22Rv1 (cell line): ENCODE measurements at regions not wholly inside any gene's neighbourhood (a gene's known extent, or its start where the extent isn't known, plus 50 kb on each side); places are given as distances from the start of the nearest gene placed in this dataset.

Experiments
- H3K27ac ChIP-seq: fragments of 450-650 bp; 2 replicates; pipeline ENCODE4 v1.5.1; 2017
- CTCF ChIP-seq: fragments of 450-650 bp; IDR thresholded peaks from 2 replicates; pipeline ENCODE4 v1.5.1; 2017; ENCODE audit warnings: mild to moderate bottlenecking
- ZFX ChIP-seq: fragments of 450-650 bp; IDR thresholded peaks from 2 replicates; pipeline ENCODE4 v1.6.1; 2017; ENCODE audit warnings: antibody characterized with exemption, borderline replicate concordance

GRCh38 chr5:61906820-61907219, 399.2 kb upstream of the KIF2A start:
- no peak for TF ChIP-seq ZFX
- no peak for TF ChIP-seq CTCF
- H3K27ac ChIP-seq: no peak overlapping the region

DNA sequence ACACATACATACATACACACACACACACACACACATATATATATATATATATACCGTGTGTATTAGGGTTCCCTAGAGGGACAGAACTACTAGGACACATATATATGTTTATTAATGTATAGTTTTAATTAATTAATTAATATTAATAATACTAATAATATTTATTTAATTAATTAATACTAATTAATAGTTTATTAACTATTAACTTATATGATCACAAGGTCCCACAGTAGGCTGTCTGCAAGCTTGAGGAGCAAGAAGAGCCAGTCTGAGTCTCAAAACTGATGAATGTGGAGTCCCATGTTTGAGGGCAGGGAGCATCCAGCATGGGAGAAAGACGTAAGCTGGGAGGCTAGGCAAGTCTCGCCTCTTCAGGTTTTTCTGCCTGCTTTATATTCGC, 398.0 kb upstream of the KIF2A start:
- H3K27ac ChIP-seq: no peak overlapping the region
- TF ChIP-seq CTCF (no peak), ZFX (no peak)

- no peak overlapping the region for H3K27ac ChIP-seq
- TF ChIP-seq ZFX: no peak
- no peak for TF ChIP-seq CTCF
These were observed 395.2 kb upstream of the KIF2A start for GRCh38 chr5:61910771-61911170.

- TF ChIP-seq CTCF (no peak), ZFX (no peak)
- H3K27ac ChIP-seq: no peak overlapping the region
These were observed 393.4 kb upstream of the KIF2A start for GRCh38 chr5:61912559-61912958.

DNA sequence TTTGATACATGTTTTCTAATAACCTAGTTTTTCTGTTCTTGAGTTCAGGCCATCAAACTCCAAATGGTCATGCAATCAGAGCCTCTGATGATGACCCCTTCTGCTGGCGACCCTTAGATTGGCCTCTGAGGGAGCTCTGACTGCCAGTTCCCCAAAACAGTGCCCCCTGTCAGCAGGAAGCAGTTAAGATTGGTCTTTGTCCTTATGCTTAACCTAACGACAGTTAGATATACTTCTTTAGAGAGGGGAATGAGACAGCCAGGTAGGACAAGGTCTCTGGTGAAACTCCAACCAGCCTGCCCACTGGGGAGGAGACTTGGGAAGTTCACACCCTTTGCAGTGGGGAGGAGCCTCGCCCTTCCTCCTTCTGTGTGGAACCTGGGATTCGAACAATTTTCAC, 390.4 kb upstream of the KIF2A start:
- no peak overlapping the region for H3K27ac ChIP-seq
- TF ChIP-seq ZFX (no peak), CTCF (no peak)

DNA sequence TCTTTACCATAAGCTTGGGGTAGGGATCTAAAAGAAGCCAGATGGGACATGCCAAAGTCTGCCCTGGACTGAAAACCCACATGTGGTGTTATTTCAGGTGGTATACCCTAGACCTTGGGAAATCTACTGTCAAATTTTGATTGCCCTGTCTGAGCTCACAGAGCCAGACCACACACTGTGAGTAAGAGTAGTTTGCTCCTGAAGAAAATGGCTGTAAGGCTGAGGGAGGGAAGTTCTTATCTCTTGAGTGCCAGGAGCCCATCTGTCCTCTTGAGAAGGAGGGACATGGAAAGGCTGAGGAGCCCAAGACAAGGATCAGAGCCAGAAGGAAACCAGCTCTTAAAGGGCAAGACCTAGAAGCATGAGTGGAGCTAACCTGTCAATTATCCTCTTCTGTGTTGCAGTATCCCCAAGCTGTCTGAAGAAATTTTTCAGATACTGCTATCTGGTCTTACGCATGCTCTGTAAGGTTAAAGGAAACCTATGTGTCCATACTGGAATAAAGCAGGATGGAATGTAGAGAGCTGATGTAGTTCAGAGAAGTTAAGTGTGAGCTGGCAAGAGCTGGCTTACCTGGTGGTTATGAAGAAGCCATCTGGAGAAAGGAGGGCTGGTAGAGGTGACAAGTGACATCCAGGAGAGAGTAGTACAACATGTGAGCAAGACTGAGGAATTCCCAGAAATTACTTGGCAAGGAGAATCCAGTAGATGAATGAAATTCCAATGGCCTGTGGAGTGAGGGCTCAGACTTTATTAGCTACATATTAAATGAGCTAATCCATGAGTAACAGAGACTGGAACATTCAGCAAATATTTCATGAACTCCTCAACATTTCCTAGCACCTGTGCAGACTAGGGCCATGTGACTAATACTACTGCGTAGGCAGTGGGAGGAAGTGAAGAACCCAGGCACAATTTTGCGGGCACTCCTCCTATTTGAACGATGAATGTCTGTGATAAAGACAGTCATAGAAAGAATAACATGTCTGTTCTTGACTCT, 389.1 kb upstream of the KIF2A start:
- TF ChIP-seq CTCF (no peak), ZFX (no peak)
- no peak overlapping the region for H3K27ac ChIP-seq

- TF ChIP-seq ZFX (no peak), CTCF (no peak)
- no peak overlapping the region for H3K27ac ChIP-seq
These were observed 387.4 kb upstream of the KIF2A start for GRCh38 chr5:61918611-61919010.
